Muscle layer of duodenum (tissue), 2 donors: ENCODE measurements at regions not wholly inside any gene's neighbourhood (a gene's known extent, or its start where the extent isn't known, plus 50 kb on each side); places are given as distances from the start of the nearest gene placed in this dataset.
A peak's percentile ranks its signal among the peaks of the same experiment; 100 is the strongest.

ENCODE experiments used
- H3K27ac ChIP-seq: one replicate; pipeline ENCODE4 v1.7.0; 2013; ENCODE audit warnings: mild to moderate bottlenecking, low read length
- H3K27me3 ChIP-seq: one replicate; pipeline ENCODE4 v1.7.0; 2013; ENCODE audit warnings: low read depth, mild to moderate bottlenecking, control low read depth, low read length
- H3K36me3 ChIP-seq, 2 donors: one replicate each; pipeline ENCODE4 v1.7.0; 2013; ENCODE audit warnings: low read length in 2 of 2, control low read depth in 1 of 2, mild to moderate bottlenecking in 1 of 2; ENCODE audit not compliant: insufficient read depth in 2 of 2, control insufficient read depth in 1 of 2
- H3K4me1 ChIP-seq, 2 donors: one replicate each; pipeline ENCODE4 v1.7.0; 2013; ENCODE audit warnings: low read length in 2 of 2, mild to moderate bottlenecking in 2 of 2, control low read depth in 1 of 2, moderate library complexity in 1 of 2; ENCODE audit not compliant: insufficient read depth in 2 of 2, control insufficient read depth in 1 of 2
- H3K4me3 ChIP-seq, 2 donors: one replicate each; pipeline ENCODE4 v1.7.0; 2013; ENCODE audit warnings: low read length in 2 of 2, low read depth in 1 of 2, mild to moderate bottlenecking in 1 of 2
- H3K9me3 ChIP-seq, 2 donors: one replicate each; pipeline ENCODE4 v1.7.0; 2013; ENCODE audit warnings: low read length in 2 of 2, control low read depth in 1 of 2, mild to moderate bottlenecking in 1 of 2; ENCODE audit not compliant: control insufficient read depth in 1 of 2
- donor health status: healthy.

DNA sequence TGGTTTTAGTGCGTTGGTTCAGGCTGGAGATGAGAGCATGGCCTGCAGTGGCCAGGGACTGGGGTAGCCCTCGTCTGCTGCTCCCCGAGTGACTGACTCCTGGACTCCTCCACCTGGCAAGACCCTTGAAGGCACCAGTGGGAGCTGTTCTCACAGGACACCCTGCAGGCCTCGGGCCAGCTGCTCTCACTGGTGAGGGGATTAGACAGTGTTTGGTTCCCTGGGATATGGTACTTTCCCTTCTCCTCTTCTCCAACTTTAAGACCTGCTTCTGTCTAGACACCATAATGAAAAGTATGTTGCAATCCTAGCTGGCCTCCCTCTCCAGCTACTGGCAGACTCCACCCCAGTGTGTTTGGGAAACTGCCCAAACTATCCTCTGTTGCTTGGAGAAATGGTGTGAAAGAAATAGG lies 168.8 kb upstream of the CADM1 start:
- H3K27me3 ChIP-seq, result no peaks in the 10 kb centered on the region
- H3K36me3 ChIP-seq, result no peaks in the 10 kb centered on the region
- H3K4me1 ChIP-seq, result no peaks in the 10 kb centered on the region
- no peak overlapping the region for H3K4me3 ChIP-seq
- no peak overlapping the region for H3K27ac ChIP-seq
- H3K9me3 ChIP-seq, result no peaks in the 10 kb centered on the region

DNA sequence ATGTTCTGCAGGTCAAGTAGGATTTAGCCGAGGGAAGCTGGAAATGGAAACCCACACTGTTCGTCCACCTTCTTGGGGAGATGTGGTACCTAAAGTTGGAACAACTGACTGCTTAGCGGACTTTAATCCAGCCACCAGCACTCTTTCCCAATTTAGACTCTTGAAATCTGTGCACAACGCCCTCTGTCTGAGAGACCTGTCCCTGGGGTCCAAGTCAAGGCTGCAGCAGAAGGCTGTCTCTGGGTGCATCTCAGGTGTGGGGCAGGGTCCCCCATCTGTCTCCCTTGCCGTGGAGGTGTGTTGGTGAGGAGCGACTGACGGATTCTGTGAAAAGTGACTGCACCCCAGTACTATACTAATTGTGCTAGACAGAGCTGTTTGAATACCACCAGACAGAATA lies 168.2 kb upstream of the CADM1 start:
- no peaks in the 10 kb centered on the region for H3K27me3 ChIP-seq
- no peak overlapping the region for H3K4me3 ChIP-seq
- no peaks in the 10 kb centered on the region for H3K9me3 ChIP-seq
- no peaks in the 10 kb centered on the region for H3K36me3 ChIP-seq
- H3K4me1 ChIP-seq, result no peaks in the 10 kb centered on the region
- H3K27ac ChIP-seq, result no peak overlapping the region

DNA sequence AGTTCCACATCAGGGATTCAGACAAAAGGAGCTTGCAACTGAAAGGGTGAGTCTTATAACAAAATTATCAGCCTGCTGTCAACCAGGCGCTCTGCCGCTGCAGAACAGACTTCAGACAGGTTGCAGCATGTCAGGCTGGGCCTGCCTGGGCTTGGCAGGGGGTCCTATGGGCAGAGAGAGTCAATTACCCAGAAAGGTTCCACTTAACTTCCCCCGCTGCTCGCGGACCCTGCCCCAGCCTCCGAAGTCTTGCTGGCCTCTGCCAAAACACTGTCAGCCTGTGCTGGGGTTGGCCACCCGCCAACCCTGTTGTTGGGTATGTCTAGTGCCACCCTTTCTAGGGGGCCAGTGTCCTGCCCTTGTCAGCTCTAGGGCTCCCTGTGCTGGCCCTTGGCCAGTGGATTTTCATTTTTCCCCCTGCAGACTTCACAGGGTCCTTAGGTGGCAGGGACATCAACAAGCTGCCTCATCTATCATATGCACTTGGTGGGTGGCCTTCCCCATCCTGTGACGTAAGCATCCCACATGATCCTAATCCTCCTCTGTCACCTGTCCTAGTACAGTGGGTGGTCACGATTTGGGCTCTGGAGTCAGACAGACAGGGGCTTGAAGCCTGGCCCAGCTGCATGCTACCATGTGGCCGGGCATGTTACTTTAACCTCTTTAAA lies 166.5 kb upstream of the CADM1 start:
- no peak overlapping the region for H3K27ac ChIP-seq
- no peak overlapping the region for H3K4me3 ChIP-seq
- no peaks in the 10 kb centered on the region for H3K27me3 ChIP-seq
- no peaks in the 10 kb centered on the region for H3K4me1 ChIP-seq
- H3K36me3 ChIP-seq, result no peaks in the 10 kb centered on the region
- no peaks in the 10 kb centered on the region for H3K9me3 ChIP-seq

DNA sequence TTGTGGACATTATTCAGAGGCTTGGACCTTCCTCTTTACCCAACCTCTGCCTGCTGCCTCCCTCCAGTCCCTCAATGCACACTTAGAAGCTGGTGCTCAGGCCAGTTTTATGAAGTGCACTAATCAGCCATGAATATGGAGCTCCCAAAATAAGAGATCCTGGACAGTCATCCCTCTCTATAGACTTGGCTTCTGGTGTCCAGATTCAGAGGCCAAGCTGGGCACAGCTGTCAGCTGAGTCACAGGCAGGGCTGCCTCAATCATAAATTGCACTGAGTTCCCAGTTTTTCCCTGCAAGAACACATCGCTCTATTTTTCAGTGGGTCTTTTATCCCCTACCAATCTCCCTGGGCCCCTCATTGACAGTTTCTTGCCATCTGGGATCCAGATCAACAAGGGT lies 161.7 kb upstream of the CADM1 start:
- no peaks in the 10 kb centered on the region for H3K36me3 ChIP-seq
- H3K4me1 ChIP-seq, result no peaks in the 10 kb centered on the region
- no peak overlapping the region for H3K27ac ChIP-seq
- no peaks in the 10 kb centered on the region for H3K27me3 ChIP-seq
- H3K4me3 ChIP-seq, result no peak overlapping the region
- no peaks in the 10 kb centered on the region for H3K9me3 ChIP-seq

DNA sequence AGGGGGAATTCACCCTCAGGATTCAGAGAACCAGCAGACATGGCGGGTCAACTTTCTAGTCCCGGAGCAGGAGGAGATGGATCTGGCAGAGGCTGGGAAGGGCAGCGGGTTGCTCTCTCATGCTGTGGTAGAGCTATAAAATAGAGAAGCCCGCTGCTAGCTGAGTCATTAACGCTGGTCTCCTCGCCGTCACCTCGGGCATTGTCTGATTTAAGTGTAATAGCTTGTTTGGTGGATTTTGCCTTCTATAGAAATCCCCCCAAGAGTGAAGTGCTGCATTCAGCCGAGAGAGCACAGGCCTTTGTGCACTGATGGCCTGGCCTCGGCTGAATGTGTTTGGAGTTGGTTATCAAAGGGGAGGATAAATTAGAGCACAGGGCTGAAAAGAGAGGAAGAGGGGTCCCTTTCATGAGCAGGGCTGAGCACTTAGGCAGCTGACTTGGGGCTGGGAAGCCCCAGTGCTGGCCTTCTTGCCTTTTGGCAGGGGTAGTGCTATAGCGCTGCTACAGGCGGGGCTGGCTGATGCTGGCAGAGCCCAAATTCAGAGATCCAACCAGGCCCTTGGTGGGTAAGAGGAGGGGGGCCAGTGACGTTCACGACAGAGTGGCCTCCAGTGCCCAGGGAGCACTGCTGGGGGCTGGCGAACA lies 161.1 kb upstream of the CADM1 start:
- Histone ChIP-seq H3K9me3 (no peaks in the 10 kb centered on the region), H3K36me3 (no peaks in the 10 kb centered on the region), H3K27me3 (no peaks in the 10 kb centered on the region), H3K4me1 (no peaks in the 10 kb centered on the region), H3K4me3 (no peak overlapping the region), H3K27ac (no peak overlapping the region)

DNA sequence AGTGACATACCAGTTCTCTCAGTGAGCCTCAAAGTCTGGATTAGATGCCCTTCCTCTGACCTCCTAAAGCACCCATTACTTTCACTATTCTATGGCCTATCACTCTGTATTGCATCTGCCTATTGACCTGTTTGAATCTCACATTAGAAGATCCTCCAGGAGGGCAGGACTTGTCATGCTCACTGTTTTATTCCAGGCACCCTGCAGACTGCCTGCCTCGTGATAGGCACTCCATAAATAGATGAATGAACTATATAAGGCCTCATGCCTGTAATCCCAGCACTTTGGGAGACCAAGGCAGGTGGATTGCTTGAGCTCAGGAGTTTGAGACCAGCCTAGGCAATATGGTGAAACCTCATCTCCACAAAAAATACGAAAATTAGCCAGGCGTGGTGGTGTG lies 160.1 kb upstream of the CADM1 start:
- no peaks in the 10 kb centered on the region for H3K36me3 ChIP-seq
- no peak overlapping the region for H3K4me3 ChIP-seq
- peaks cover 3 to 10% of the 10 kb centered on the region in 2 donors for H3K4me1 ChIP-seq
- H3K27ac ChIP-seq, result no peak overlapping the region
- no peaks in the 10 kb centered on the region for H3K9me3 ChIP-seq
- peaks cover 6% of the 10 kb centered on the region for H3K27me3 ChIP-seq

DNA sequence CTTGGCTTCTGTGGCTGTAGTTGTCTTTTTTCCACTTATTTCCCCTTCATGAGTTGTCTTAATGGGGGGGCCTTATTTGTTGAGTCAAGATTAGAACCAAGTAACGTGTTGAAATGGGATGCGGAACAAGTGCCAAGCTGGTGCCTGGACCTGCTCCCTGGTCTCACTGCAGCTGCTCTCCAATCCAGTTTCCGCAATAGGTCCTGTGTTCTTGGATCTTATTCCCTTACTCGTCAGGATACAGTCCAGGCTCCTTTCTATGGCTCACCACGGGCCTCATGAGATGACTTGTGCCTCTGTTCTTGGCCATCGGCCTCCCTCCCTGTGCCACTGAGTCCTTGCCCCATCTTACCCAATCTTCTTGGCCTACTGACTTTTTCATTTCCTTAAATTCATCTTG lies 159.6 kb upstream of the CADM1 start:
- Histone ChIP-seq H3K27ac (no peak overlapping the region), H3K27me3 (peaks cover 10% of the 10 kb centered on the region), H3K9me3 (no peaks in the 10 kb centered on the region), H3K36me3 (no peaks in the 10 kb centered on the region), H3K4me3 (no peak overlapping the region), H3K4me1 (peaks cover 3 to 14% of the 10 kb centered on the region in 2 donors)

DNA sequence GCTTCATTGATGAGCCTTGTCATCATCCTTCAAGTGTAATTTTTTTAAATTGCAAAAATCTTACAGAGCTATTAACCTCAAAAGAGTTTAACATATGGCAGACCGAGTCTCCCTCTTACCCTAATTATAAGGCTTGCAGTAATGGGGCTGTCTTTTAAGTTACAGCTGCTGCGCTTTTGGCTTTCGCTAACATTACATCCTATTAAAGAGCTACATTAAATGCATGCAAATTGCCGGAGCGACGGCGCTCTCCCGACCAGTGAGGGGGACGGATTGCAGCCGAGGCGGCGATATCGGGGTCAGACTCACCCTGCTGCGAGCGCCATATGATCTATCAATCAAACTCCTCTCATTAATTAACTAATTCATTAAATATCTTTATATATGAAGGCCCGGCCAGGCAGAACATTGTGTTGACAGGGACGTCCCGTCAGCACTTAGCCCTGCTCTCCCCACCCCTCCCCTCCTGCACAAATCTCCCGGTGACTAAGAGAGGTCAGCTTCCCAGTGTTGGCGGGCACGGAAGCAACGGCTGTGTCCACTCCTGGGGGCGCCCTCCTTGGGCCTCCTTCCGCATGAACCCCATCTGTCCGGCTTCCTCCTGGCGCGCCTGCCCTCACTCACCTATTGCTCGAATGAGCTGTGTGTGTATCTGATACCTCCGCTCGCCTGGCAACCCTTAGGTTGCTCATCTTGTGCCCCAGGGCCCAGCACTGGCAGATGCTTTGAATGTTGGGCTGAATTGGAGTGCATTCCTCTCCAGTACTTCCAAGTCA lies 156.0 kb upstream of the CADM1 start:
- Histone ChIP-seq H3K4me3 (peak overlapping the region; percentile 52 to 63), H3K27ac (no peak overlapping the region), H3K4me1 (peaks cover 3 to 14% of the 10 kb centered on the region in 2 donors), H3K36me3 (no peaks in the 10 kb centered on the region), H3K27me3 (peaks cover 10% of the 10 kb centered on the region), H3K9me3 (no peaks in the 10 kb centered on the region)

DNA sequence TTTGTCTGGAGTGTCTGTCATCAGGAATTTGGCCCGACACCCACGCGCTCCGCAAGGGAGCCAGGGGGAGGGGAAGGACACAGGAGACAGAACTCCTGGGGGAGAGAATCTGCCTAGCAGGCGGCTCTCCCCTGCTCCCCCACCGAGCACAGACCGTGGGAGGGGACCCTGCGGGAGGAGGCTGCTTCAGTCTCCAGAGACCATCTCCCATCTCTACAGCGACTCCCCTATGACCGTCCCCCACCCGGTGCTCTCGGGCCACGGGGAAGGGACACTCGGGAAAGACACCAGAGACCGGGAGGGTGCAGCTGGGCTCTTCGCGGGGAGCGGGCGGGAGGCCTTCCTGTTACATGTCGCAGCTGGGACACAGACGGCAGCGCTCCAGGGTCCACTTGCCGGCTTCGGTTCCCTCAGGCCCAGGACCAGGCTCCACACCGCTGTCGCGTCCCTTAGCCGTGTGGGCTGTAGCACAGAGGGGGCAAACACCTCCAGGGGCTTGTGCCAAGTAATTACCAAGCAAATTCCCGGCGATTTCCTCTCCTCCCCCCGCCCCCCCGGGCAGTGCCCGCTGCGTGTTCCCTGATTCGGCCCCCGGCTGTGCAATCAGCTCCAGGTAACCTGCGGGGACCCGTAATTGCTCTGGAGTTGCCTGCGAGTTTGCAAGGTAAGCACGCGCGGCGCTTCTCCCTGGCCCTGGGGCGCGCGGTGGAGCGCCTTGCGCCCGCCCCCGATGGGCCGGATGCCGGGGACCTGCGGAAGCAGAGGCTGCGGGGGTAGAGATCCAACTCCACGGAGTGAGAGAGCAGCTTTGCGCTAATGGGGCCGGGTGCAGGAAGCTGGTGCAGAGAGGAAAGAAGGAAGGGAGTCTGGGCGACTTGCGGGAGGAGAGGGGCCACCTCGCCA lies 155.1 kb upstream of the CADM1 start:
- peaks cover 3 to 14% of the 10 kb centered on the region in 2 donors for H3K4me1 ChIP-seq
- no peaks in the 10 kb centered on the region for H3K9me3 ChIP-seq
- no peak overlapping the region for H3K27ac ChIP-seq
- H3K27me3 ChIP-seq, result peaks cover 10% of the 10 kb centered on the region
- peak overlapping the region; percentile 52 to 63 for H3K4me3 ChIP-seq
- no peaks in the 10 kb centered on the region for H3K36me3 ChIP-seq

DNA sequence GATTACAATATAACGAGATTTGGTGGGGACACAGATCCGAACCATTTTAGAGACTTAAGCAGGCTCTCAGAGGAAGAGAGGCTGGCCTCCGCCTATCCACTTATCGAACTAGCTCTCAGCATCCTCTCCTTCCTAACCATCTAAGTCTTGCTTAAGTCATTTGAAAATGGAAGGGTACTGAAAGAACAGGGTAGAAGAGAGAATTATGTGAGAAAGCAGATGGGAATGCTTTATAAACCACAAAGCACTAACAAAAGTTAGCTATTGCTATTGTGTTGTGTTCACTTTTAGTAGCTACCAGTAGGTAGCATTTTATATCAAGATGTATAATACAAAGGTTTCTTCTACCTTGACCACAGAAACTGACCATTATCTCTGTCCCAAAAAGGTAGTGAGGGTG lies 153.4 kb upstream of the CADM1 start:
- Histone ChIP-seq H3K27ac (no peak overlapping the region), H3K27me3 (peaks cover 10% of the 10 kb centered on the region)

DNA sequence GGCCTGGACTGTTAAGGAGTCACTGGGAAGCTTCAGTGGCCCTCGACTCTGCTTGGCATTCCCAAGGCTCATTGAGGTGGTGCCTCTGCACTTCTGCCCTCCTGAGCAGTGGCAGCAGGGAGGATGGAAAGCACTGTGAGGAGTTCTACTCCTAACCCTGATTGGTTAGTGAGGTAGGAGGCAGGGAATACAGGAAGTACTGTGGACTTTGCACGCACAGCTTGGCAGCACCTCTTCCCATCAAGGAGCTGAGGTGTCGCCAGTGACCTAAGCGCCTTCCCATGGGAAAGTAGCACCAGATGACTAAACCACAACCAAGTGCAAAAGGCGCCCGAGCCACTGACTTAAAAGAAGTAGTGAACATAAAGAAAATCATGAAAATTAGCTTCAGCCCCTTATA lies 152.5 kb upstream of the CADM1 start:
- peaks cover 10% of the 10 kb centered on the region for H3K27me3 ChIP-seq

More for the DNA sequence above, 153.4 kb upstream of the CADM1 start:
- Histone ChIP-seq H3K36me3 (no peaks in the 10 kb centered on the region), H3K4me1 (peaks cover 3 to 14% of the 10 kb centered on the region in 2 donors), H3K4me3 (no peak overlapping the region), H3K9me3 (no peaks in the 10 kb centered on the region)

More for the DNA sequence above, 152.5 kb upstream of the CADM1 start:
- no peak overlapping the region for H3K4me3 ChIP-seq
- H3K9me3 ChIP-seq, result no peaks in the 10 kb centered on the region
- H3K4me1 ChIP-seq, result peaks cover 3 to 14% of the 10 kb centered on the region in 2 donors
- H3K36me3 ChIP-seq, result no peaks in the 10 kb centered on the region
- no peak overlapping the region for H3K27ac ChIP-seq
